ENCODE measurements at regions not wholly inside any gene's neighbourhood (a gene's known extent, or its start where the extent isn't known, plus 50 kb on each side); places are given as distances from the start of the nearest gene placed in this dataset.

GRCh38 chr4:11053601-11054220 is 369.1 kb upstream of the CLNK start:
- H3K9me3 ChIP-seq (ENCODE audit: low read length), result peaks cover 22% of the 10 kb centered on the region
- H2AFZ ChIP-seq (ENCODE audit: low read length), result no peak overlapping the region
- no peak for DNase-seq
- no peaks in the 10 kb centered on the region for H4K20me1 ChIP-seq (ENCODE audit: insufficient read depth, low read depth, low read length)
- no peak overlapping the region for H3K9ac ChIP-seq (ENCODE audit: low read length)
- no peaks in the 10 kb centered on the region for H3K79me2 ChIP-seq (ENCODE audit: low read length)
- no peak overlapping the region for H3K27ac ChIP-seq (ENCODE audit: low read length)
- no peaks in the 10 kb centered on the region for H3K9me2 ChIP-seq (replicated peaks; ENCODE audit: insufficient read depth, low read length)
- no peaks in the 10 kb centered on the region for H3K4me1 ChIP-seq (ENCODE audit: low read length)
- H3K4me2 ChIP-seq (ENCODE audit: low read depth, low read length, poor library complexity, severe bottlenecking), result no peak overlapping the region
- no peak overlapping the region for H3K4me3 ChIP-seq (ENCODE audit: low read length)
- H3K36me3 ChIP-seq (ENCODE audit: insufficient read depth, low read length), result no peaks in the 10 kb centered on the region
- H3K27me3 ChIP-seq (ENCODE audit: low read length), result no peaks in the 10 kb centered on the region

- no peaks in the 10 kb centered on the region for H3K36me3 ChIP-seq (ENCODE audit: insufficient read depth, low read length)
These were observed 366.6 kb upstream of the CLNK start for GRCh38 chr4:11051181-11051580.

GRCh38 chr4:11050766-11051165 is 366.2 kb upstream of the CLNK start:
- no peaks in the 10 kb centered on the region for H3K36me3 ChIP-seq (ENCODE audit: insufficient read depth, low read length)
- DNase-seq, result no peak
- H3K27ac ChIP-seq (ENCODE audit: low read length), result no peak overlapping the region
- no peak overlapping the region for H3K9ac ChIP-seq (ENCODE audit: low read length)
- no peaks in the 10 kb centered on the region for H3K4me1 ChIP-seq (ENCODE audit: low read length)
- no peak overlapping the region for H3K4me3 ChIP-seq (ENCODE audit: low read length)
- peaks cover 25% of the 10 kb centered on the region for H3K9me3 ChIP-seq (ENCODE audit: low read length)
- no peaks in the 10 kb centered on the region for H3K27me3 ChIP-seq (ENCODE audit: low read length)
- no peaks in the 10 kb centered on the region for H3K79me2 ChIP-seq (ENCODE audit: low read length)
- H3K9me2 ChIP-seq (replicated peaks; ENCODE audit: insufficient read depth, low read length), result no peaks in the 10 kb centered on the region
- no peak overlapping the region for H3K4me2 ChIP-seq (ENCODE audit: low read depth, low read length, poor library complexity, severe bottlenecking)
- no peak overlapping the region for H2AFZ ChIP-seq (ENCODE audit: low read length)
- H4K20me1 ChIP-seq (ENCODE audit: insufficient read depth, low read depth, low read length), result no peaks in the 10 kb centered on the region

More at GRCh38 chr4:11051181-11051580, 366.6 kb upstream of the CLNK start:
- H3K4me1 ChIP-seq (ENCODE audit: low read length), result no peaks in the 10 kb centered on the region
- no peak overlapping the region for H3K4me2 ChIP-seq (ENCODE audit: low read depth, low read length, poor library complexity, severe bottlenecking)
- no peaks in the 10 kb centered on the region for H3K9me2 ChIP-seq (replicated peaks; ENCODE audit: insufficient read depth, low read length)
- H3K9ac ChIP-seq (ENCODE audit: low read length), result no peak overlapping the region
- H3K4me3 ChIP-seq (ENCODE audit: low read length), result no peak overlapping the region
- no peaks in the 10 kb centered on the region for H3K79me2 ChIP-seq (ENCODE audit: low read length)
- H3K9me3 ChIP-seq (ENCODE audit: low read length), result peaks cover 25% of the 10 kb centered on the region
- no peaks in the 10 kb centered on the region for H3K27me3 ChIP-seq (ENCODE audit: low read length)
- DNase-seq, result no peak
- H4K20me1 ChIP-seq (ENCODE audit: insufficient read depth, low read depth, low read length), result no peaks in the 10 kb centered on the region
- no peak overlapping the region for H3K27ac ChIP-seq (ENCODE audit: low read length)
- no peak overlapping the region for H2AFZ ChIP-seq (ENCODE audit: low read length)

GRCh38 chr4:11049001-11049400 is 364.4 kb upstream of the CLNK start:
- no peaks in the 10 kb centered on the region for H3K36me3 ChIP-seq (ENCODE audit: insufficient read depth, low read length)
- H3K27me3 ChIP-seq (ENCODE audit: low read length), result no peaks in the 10 kb centered on the region
- no peaks in the 10 kb centered on the region for H3K9me2 ChIP-seq (replicated peaks; ENCODE audit: insufficient read depth, low read length)
- H4K20me1 ChIP-seq (ENCODE audit: insufficient read depth, low read depth, low read length), result no peaks in the 10 kb centered on the region
- no peak overlapping the region for H3K4me3 ChIP-seq (ENCODE audit: low read length)
- no peak overlapping the region for H3K9ac ChIP-seq (ENCODE audit: low read length)
- no peaks in the 10 kb centered on the region for H3K4me1 ChIP-seq (ENCODE audit: low read length)
- no peaks in the 10 kb centered on the region for H3K79me2 ChIP-seq (ENCODE audit: low read length)
- no peak overlapping the region for H3K27ac ChIP-seq (ENCODE audit: low read length)
- H2AFZ ChIP-seq (ENCODE audit: low read length), result no peak overlapping the region
- no peak for DNase-seq
- peaks cover 22% of the 10 kb centered on the region for H3K9me3 ChIP-seq (ENCODE audit: low read length)
- no peak overlapping the region for H3K4me2 ChIP-seq (ENCODE audit: low read depth, low read length, poor library complexity, severe bottlenecking)

- Histone ChIP-seq H3K79me2 (ENCODE audit: low read length) (no peaks in the 10 kb centered on the region), H3K4me1 (ENCODE audit: low read length) (no peaks in the 10 kb centered on the region), H3K4me3 (ENCODE audit: low read length) (no peak overlapping the region), H3K9ac (ENCODE audit: low read length) (no peak overlapping the region), H3K27ac (ENCODE audit: low read length) (no peak overlapping the region), H2AFZ (ENCODE audit: low read length) (no peak overlapping the region), H3K9me2 (replicated peaks; ENCODE audit: insufficient read depth, low read length) (no peaks in the 10 kb centered on the region), H3K9me3 (ENCODE audit: low read length) (peaks cover 2% of the 10 kb centered on the region; the same call in 1 of the 2 replicates), H4K20me1 (ENCODE audit: insufficient read depth, low read depth, low read length) (no peaks in the 10 kb centered on the region), H3K36me3 (ENCODE audit: insufficient read depth, low read length) (no peaks in the 10 kb centered on the region), H3K4me2 (ENCODE audit: low read depth, low read length, poor library complexity, severe bottlenecking) (no peak overlapping the region), H3K27me3 (ENCODE audit: low read length) (no peaks in the 10 kb centered on the region)
- no peak for DNase-seq
These were observed 358.2 kb upstream of the CLNK start for GRCh38 chr4:11042760-11043159.

- Histone ChIP-seq H3K27me3 (ENCODE audit: low read length) (no peaks in the 10 kb centered on the region), H4K20me1 (ENCODE audit: insufficient read depth, low read depth, low read length) (no peaks in the 10 kb centered on the region), H3K36me3 (ENCODE audit: insufficient read depth, low read length) (no peaks in the 10 kb centered on the region), H3K9ac (ENCODE audit: low read length) (no peak overlapping the region), H3K4me3 (ENCODE audit: low read length) (no peak overlapping the region), H2AFZ (ENCODE audit: low read length) (no peak overlapping the region), H3K9me3 (ENCODE audit: low read length) (peaks cover 2% of the 10 kb centered on the region; the same call in 1 of the 2 replicates), H3K4me1 (ENCODE audit: low read length) (no peaks in the 10 kb centered on the region), H3K27ac (ENCODE audit: low read length) (no peak overlapping the region), H3K4me2 (ENCODE audit: low read depth, low read length, poor library complexity, severe bottlenecking) (no peak overlapping the region), H3K79me2 (ENCODE audit: low read length) (no peaks in the 10 kb centered on the region), H3K9me2 (replicated peaks; ENCODE audit: insufficient read depth, low read length) (0 out of 2 replicates have a peak, but pooled peaks cover 3% of the 10 kb centered on the region)
- DNase-seq, result no peak
These were observed 355.1 kb upstream of the CLNK start for GRCh38 chr4:11039634-11040131.

GRCh38 chr4:11038926-11039325 is 354.4 kb upstream of the CLNK start:
- no peaks in the 10 kb centered on the region for H3K36me3 ChIP-seq (ENCODE audit: insufficient read depth, low read length)
- no peak overlapping the region for H3K4me2 ChIP-seq (ENCODE audit: low read depth, low read length, poor library complexity, severe bottlenecking)
- DNase-seq, result no peak
- H3K9me3 ChIP-seq (ENCODE audit: low read length), result peaks cover 2% of the 10 kb centered on the region; the same call in 1 of the 2 replicates
- no peak overlapping the region for H3K27ac ChIP-seq (ENCODE audit: low read length)
- H3K9me2 ChIP-seq (replicated peaks; ENCODE audit: insufficient read depth, low read length), result 0 out of 2 replicates have a peak, but pooled peaks cover 3% of the 10 kb centered on the region
- H4K20me1 ChIP-seq (ENCODE audit: insufficient read depth, low read depth, low read length), result no peaks in the 10 kb centered on the region
- no peaks in the 10 kb centered on the region for H3K79me2 ChIP-seq (ENCODE audit: low read length)
- H3K27me3 ChIP-seq (ENCODE audit: low read length), result no peaks in the 10 kb centered on the region
- H3K9ac ChIP-seq (ENCODE audit: low read length), result no peak overlapping the region
- H2AFZ ChIP-seq (ENCODE audit: low read length), result no peak overlapping the region
- H3K4me3 ChIP-seq (ENCODE audit: low read length), result no peak overlapping the region
- H3K4me1 ChIP-seq (ENCODE audit: low read length), result no peaks in the 10 kb centered on the region

GRCh38 chr4:11037637-11038036 is 353.1 kb upstream of the CLNK start:
- Histone ChIP-seq H3K27me3 (ENCODE audit: low read length) (no peaks in the 10 kb centered on the region), H3K79me2 (ENCODE audit: low read length) (no peaks in the 10 kb centered on the region), H3K4me1 (ENCODE audit: low read length) (no peaks in the 10 kb centered on the region), H3K9me3 (ENCODE audit: low read length) (peaks cover 5% of the 10 kb centered on the region; the same call in 1 of the 2 replicates), H3K27ac (ENCODE audit: low read length) (no peak overlapping the region), H4K20me1 (ENCODE audit: insufficient read depth, low read depth, low read length) (no peaks in the 10 kb centered on the region), H3K36me3 (ENCODE audit: insufficient read depth, low read length) (no peaks in the 10 kb centered on the region), H3K9me2 (replicated peaks; ENCODE audit: insufficient read depth, low read length) (0 out of 2 replicates have a peak, but pooled peaks cover 3% of the 10 kb centered on the region), H3K4me2 (ENCODE audit: low read depth, low read length, poor library complexity, severe bottlenecking) (no peak overlapping the region), H2AFZ (ENCODE audit: low read length) (no peak overlapping the region), H3K9ac (ENCODE audit: low read length) (no peak overlapping the region), H3K4me3 (ENCODE audit: low read length) (no peak overlapping the region)
- DNase-seq, result no peak
